C4-2B (cell line): ENCODE measurements at regions not wholly inside any gene's neighbourhood (a gene's known extent, or its start where the extent isn't known, plus 50 kb on each side); places are given as distances from the start of the nearest gene placed in this dataset.

Experiments
- H3K27ac ChIP-seq: fragments of 450-650 bp; 2 replicates; pipeline ENCODE4 v1.5.1; 2017
- ZFX ChIP-seq: fragments of 450-650 bp; IDR thresholded peaks from 2 replicates; pipeline ENCODE4 v1.6.1; 2017
- TF ChIP-seq, protein P1 (sequence below): fragments of 450-650 bp; conservative IDR thresholded peaks from 2 replicates; pipeline ENCODE4 v1.5.1; 2017; ENCODE audit warnings: mild to moderate bottlenecking

GRCh38 chr22:49312601-49313000 is 515.1 kb downstream of the BRD1 start:
- TF ChIP-seq, protein P1, sequence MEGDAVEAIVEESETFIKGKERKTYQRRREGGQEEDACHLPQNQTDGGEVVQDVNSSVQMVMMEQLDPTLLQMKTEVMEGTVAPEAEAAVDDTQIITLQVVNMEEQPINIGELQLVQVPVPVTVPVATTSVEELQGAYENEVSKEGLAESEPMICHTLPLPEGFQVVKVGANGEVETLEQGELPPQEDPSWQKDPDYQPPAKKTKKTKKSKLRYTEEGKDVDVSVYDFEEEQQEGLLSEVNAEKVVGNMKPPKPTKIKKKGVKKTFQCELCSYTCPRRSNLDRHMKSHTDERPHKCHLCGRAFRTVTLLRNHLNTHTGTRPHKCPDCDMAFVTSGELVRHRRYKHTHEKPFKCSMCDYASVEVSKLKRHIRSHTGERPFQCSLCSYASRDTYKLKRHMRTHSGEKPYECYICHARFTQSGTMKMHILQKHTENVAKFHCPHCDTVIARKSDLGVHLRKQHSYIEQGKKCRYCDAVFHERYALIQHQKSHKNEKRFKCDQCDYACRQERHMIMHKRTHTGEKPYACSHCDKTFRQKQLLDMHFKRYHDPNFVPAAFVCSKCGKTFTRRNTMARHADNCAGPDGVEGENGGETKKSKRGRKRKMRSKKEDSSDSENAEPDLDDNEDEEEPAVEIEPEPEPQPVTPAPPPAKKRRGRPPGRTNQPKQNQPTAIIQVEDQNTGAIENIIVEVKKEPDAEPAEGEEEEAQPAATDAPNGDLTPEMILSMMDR: no peak
- TF ChIP-seq ZFX: no peak
- H3K27ac ChIP-seq: no peak overlapping the region

GRCh38 chr22:49310354-49310753 is 517.3 kb downstream of the BRD1 start:
- TF ChIP-seq, protein P1: no peak
- TF ChIP-seq ZFX: no peak
- no peak overlapping the region for H3K27ac ChIP-seq

- no peak overlapping the region for H3K27ac ChIP-seq
- no peak for TF ChIP-seq ZFX
- TF ChIP-seq, protein P1: no peak
These were observed 519.4 kb downstream of the BRD1 start for GRCh38 chr22:49308300-49308699.

GRCh38 chr22:49307870-49308269 is 519.8 kb downstream of the BRD1 start:
- TF ChIP-seq, protein P1: no peak
- no peak for TF ChIP-seq ZFX
- no peak overlapping the region for H3K27ac ChIP-seq

DNA sequence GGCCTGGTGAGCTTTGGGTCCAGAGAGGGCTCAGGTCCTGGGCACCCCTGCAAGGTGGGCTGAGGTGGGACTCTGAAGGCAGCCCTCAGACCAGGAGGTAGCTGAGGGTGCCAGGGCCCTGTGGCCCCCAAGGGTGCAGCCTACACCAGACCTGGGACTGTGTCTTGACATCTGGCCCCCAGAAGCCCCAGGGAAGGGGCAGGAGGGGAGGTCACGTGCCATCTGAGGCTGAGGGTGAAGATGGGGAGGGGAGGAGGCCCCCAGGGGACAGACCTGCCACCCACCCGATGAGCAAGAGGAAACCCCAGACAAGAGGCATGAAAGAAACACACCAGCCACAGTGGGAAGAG is 520.2 kb downstream of the BRD1 start:
- TF ChIP-seq, protein P1: no peak
- TF ChIP-seq ZFX: no peak
- H3K27ac ChIP-seq: no peak overlapping the region

- TF ChIP-seq, protein P1: no peak
- TF ChIP-seq ZFX: no peak
- no peak overlapping the region for H3K27ac ChIP-seq
These were observed 520.8 kb downstream of the BRD1 start for GRCh38 chr22:49306632-49307480.

DNA sequence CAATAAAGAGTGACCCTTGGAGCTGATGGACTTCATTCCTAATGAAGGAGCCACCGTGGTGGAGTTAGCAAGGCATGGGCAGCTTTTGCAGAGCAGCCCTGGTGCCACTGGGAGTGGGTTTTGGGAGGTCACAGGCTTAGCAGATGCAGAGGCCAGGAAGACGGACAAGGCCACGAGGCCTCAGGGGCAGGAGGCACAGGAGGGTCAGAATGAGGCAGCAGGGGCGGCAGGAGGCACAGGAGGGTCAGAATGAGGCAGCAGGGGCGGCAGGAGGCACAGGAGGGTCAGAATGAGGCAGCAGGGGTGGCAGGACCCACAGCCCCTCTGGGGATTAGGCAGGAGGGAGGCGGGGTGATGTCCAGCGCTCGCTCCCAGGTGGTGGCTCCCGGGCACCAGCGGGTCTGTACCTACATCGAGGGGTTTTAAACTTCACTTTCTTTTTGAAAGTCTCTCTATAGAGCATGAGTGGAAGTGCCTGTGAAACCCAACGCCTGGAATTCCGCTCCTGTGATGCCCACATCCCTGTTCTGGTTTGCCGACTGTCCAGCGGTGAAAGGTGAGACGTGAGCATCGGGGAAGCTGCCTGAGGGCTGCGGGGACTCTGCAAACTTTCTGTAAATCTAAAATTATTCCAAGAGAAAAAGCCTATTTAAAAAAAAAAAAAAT is 521.6 kb downstream of the BRD1 start:
- no peak for TF ChIP-seq ZFX
- TF ChIP-seq, protein P1: no peak
- H3K27ac ChIP-seq: no peak overlapping the region
